Endothelial cell of umbilical vein (primary cell): ENCODE measurements at regions not wholly inside any gene's neighbourhood (a gene's known extent, or its start where the extent isn't known, plus 50 kb on each side); places are given as distances from the start of the nearest gene placed in this dataset.
"Not testable (repeated sequence)": the region's sequence is repeated elsewhere in the genome, so short reads cannot be mapped to it uniquely, and the experiment has no call there.

ENCODE experiments used
- BruUV-seq: library from RNA; stranded (reverse); fragments of 400-500 nt; replicated peaks from 2 replicates; lab custom pipeline; 2021; lab: Mats Ljungman, UMichigan
- CTCF ChIA-PET: fragments of 300-600, 350-600 bp; sonication (Branson Sonifier 250); formaldehyde crosslinking; loops from one replicate; lab custom pipeline; 2021; ENCODE audit warnings: antibody characterized with exemption, inconsistent platforms; lab: Charles Lee
- POLR2A ChIA-PET: fragments of 300-600, 350-600 bp; sonication (Branson Sonifier 250); formaldehyde crosslinking; loops from one replicate; lab custom pipeline; 2021; ENCODE audit warnings: antibody characterized with exemption, inconsistent platforms; lab: Charles Lee
- DNase-seq: peaks from one replicate; pipeline ENCODE4 v3.0.0-alpha.2; 2011; ENCODE audit warnings: low read depth, low spot score
- FAIRE-seq: peaks from 2 replicates; lab custom pipeline; 2011; peaks lifted over from hg19 to GRCh38; lab: Jason Lieb, UNC
- H2AFZ ChIP-seq: 2 replicates; pipeline ENCODE4 v1.6.0; 2012; ENCODE audit warnings: low read depth, low read length, control low read depth, inconsistent platforms
- H3K27ac ChIP-seq: 2 replicates; pipeline ENCODE4 v1.5.1; 2011; ENCODE audit warnings: low read depth, mild to moderate bottlenecking, control low read depth, low read length, moderate library complexity; ENCODE audit not compliant: insufficient read depth
- H3K27me3 ChIP-seq, 2 experiments: 2 replicates each; pipeline versions ENCODE4 v1.6.0 to v1.6.1; 2011; ENCODE audit warnings: low read length in 2 of 2, mixed read lengths in 1 of 2; ENCODE audit not compliant: control insufficient read depth in 2 of 2, insufficient read depth in 2 of 2
- H3K36me3 ChIP-seq, 2 experiments: 2 replicates in 1 of 2; 3 replicates in 1 of 2; pipeline ENCODE4 v1.5.1; 2011; ENCODE audit warnings: low read length in 2 of 2, mild to moderate bottlenecking in 1 of 2, moderate library complexity in 1 of 2; ENCODE audit not compliant: control insufficient read depth in 2 of 2, insufficient read depth in 2 of 2; ENCODE audit errors: extremely low read depth in 1 of 2
- H3K4me1 ChIP-seq: 3 replicates; pipeline ENCODE4 v1.5.1; 2011; ENCODE audit warnings: mild to moderate bottlenecking, low read length; ENCODE audit not compliant: control insufficient read depth, insufficient read depth; ENCODE audit errors: extremely low read depth
- H3K4me2 ChIP-seq: 2 replicates; pipeline ENCODE4 v1.6.1; 2011; ENCODE audit warnings: low read length, control low read depth, mixed read lengths; ENCODE audit not compliant: insufficient read depth
- H3K4me3 ChIP-seq, 3 experiments: fragments of 200-600 bp in 1 of 3; sonication (generic), shearing (Covaris generic) in 1 of 3; replicated peaks in 1 of 3; 2 replicates each; pipeline ENCODE4 v1.5.1; 2011 to 2016; ENCODE audit warnings: control low read depth in 3 of 3, low read length in 3 of 3, mild to moderate bottlenecking in 2 of 3, inconsistent platforms in 1 of 3, low read depth in 1 of 3, moderate library complexity in 1 of 3; ENCODE audit not compliant: insufficient read depth in 1 of 3
- H3K79me2 ChIP-seq: 2 replicates; pipeline ENCODE4 v1.6.0; 2012; ENCODE audit warnings: low read length, inconsistent platforms; ENCODE audit not compliant: control insufficient read depth, insufficient read depth
- H3K9ac ChIP-seq: replicated peaks from 2 replicates; pipeline ENCODE3; 2011; ENCODE audit warnings: low read length, control low read depth; ENCODE audit not compliant: insufficient read depth; ENCODE audit errors: extremely low read depth
- H3K9me1 ChIP-seq: replicated peaks from 3 replicates; pipeline ENCODE4 v1.6.0; 2011; ENCODE audit warnings: mild to moderate bottlenecking, low read length; ENCODE audit not compliant: control insufficient read depth, insufficient read depth; ENCODE audit errors: extremely low read depth
- H3K9me3 ChIP-seq: replicated peaks from 2 replicates; pipeline ENCODE4 v1.5.1; 2012; ENCODE audit warnings: low read length, inconsistent platforms; ENCODE audit not compliant: control insufficient read depth, insufficient read depth
- H4K20me1 ChIP-seq: replicated peaks from 2 replicates; pipeline ENCODE3; 2011; ENCODE audit warnings: mild to moderate bottlenecking, low read length; ENCODE audit not compliant: control insufficient read depth, insufficient read depth; ENCODE audit errors: extremely low read depth
- JUN ChIP-seq: IDR thresholded peaks from 2 replicates; pipeline ENCODE4 v1.6.1; 2011; ENCODE audit warnings: borderline replicate concordance, low read depth; ENCODE audit not compliant: insufficient read length, insufficient read depth
- MYC ChIP-seq: IDR thresholded peaks from one replicate; pipeline ENCODE4 v1.6.1; 2011; ENCODE audit warnings: mild to moderate bottlenecking, low read depth, low read length
- POLR2AphosphoS5 ChIP-seq: IDR thresholded peaks from 2 replicates; pipeline ENCODE4 v1.6.1; 2012; ENCODE audit warnings: low read depth, mild to moderate bottlenecking, control low read depth, low read length, moderate library complexity; ENCODE audit not compliant: insufficient read depth
- dilution Hi-C: fragments of 300-500 bp; cut with MboI; formaldehyde crosslinking; loops from one replicate; pipeline ENCODE4 v1.15.0; 2019; ENCODE audit warnings: low sequenced_read_pairs; ENCODE audit not compliant: extremely low pct_ligation_motif_present
- intact Hi-C: fragments of 100-400 bp; cut with micrococcal nuclease; formaldehyde crosslinking; loops from one replicate; pipeline ENCODE4 v1.10.0; 2022

DNA sequence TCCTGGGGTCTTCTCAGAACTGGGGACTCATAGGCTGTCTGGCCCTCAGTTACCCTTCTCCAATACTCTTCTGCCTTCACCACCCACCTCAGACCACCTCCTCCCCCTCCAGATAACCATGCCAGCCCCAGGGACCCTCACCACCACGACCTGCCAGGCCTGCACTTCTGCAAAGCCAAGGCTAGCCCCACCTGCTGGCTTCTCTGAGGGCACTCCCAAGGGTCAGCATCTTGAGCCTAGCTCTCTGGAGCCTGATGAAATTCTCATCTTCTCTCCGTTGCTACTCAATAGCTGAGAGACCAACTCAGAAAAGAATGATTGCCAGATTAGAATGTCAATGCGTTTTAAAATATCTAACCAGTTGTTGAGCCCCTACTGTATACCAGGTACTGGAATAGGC is 56.1 kb upstream of the LYRM9 start:
- H3K4me3 ChIP-seq: no peak overlapping the region
- TF ChIP-seq POLR2AphosphoS5 (no peak), JUN (no peak), MYC (no peak)
- no peaks in the 10 kb centered on the region for H3K9me1 ChIP-seq
- no peak overlapping the region for H3K27ac ChIP-seq
- no peak overlapping the region for H3K4me2 ChIP-seq
- CTCF ChIA-PET: interaction anchor here (1.0 kb wide), 1 partner anchor 8 kb away, joined by 3 read pairs; no protein-coding TSS in a partner anchor
- no peaks in the 10 kb centered on the region for H3K4me1 ChIP-seq
- H2AFZ ChIP-seq: no peak overlapping the region
- FAIRE-seq (no peak), DNase-seq (no peak)
- no peaks in the 10 kb centered on the region for H3K9me3 ChIP-seq
- no peak overlapping the region for H3K9ac ChIP-seq
- peaks cover 4 to 14% of the 10 kb centered on the region in 2 experiments for H3K27me3 ChIP-seq
- H4K20me1 ChIP-seq: no peaks in the 10 kb centered on the region
- no TSS peak for BruUV-seq
- H3K79me2 ChIP-seq: no peaks in the 10 kb centered on the region
- H3K36me3 ChIP-seq: no peaks in the 10 kb centered on the region
- dilution Hi-C loops (no loop called here), intact Hi-C loops (no loop called here)
- POLR2A ChIA-PET: no interaction called here

DNA sequence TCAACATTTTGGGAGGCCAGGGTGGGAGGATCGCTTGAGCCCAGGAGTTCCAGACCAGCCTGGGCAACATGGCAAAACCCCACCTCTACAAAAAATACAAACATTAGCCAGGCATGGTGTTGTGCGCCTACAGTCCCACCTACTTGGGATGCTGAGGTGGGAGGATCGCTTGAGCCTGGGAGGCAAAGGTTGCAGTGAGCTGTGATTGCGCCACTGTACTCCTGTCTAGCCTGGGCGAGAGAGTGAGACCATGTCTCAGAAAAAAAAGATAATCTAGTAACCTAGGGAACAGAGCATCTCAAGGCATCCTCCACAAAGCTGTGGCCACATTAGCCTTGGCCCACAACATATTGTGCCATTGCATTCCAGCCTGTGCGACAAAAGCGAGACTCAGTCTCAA is 57.1 kb upstream of the LYRM9 start:
- H3K36me3 ChIP-seq, POLR2A ChIA-PET, H3K9me3 ChIP-seq, H3K9ac ChIP-seq, BruUV-seq, H3K9me1 ChIP-seq, DNase-seq, FAIRE-seq, intact Hi-C loops, H3K4me3 ChIP-seq, H3K4me1 ChIP-seq, H3K4me2 ChIP-seq, H2AFZ ChIP-seq, dilution Hi-C loops, CTCF ChIA-PET, H4K20me1 ChIP-seq, H3K27ac ChIP-seq, H3K79me2 ChIP-seq: not testable (repeated sequence)
- H3K27me3 ChIP-seq: peaks cover 5 to 14% of the 10 kb centered on the region in 2 experiments
